Chondrocyte (in vitro differentiated cells): ENCODE measurements at regions not wholly inside any gene's neighbourhood (a gene's known extent, or its start where the extent isn't known, plus 50 kb on each side); places are given as distances from the start of the nearest gene placed in this dataset.
"Not testable (repeated sequence)": the region's sequence is repeated elsewhere in the genome, so short reads cannot be mapped to it uniquely, and the experiment has no call there.

Source experiments
- DNase-seq: peaks from one replicate; pipeline ENCODE4 v3.0.0; 2021; ENCODE audit warnings: mixed read lengths, low spot score
- H3K27ac Mint-ChIP-seq: one replicate; pipeline ENCODE4 v1.8.0; 2021; ENCODE audit warnings: mild to moderate bottlenecking, moderate library complexity, mixed read lengths; ENCODE audit not compliant: unreplicated experiment
- H3K27me3 Mint-ChIP-seq: 2 replicates; pipeline ENCODE4 v1.8.0; 2021; ENCODE audit warnings: low read depth, mixed read lengths
- H3K36me3 Mint-ChIP-seq: 2 replicates; pipeline ENCODE4 v1.8.0; 2021; ENCODE audit warnings: low read depth, mixed read lengths
- H3K4me1 Mint-ChIP-seq: 2 replicates; pipeline ENCODE4 v1.8.0; 2021; ENCODE audit warnings: low read depth, mild to moderate bottlenecking, mixed read lengths
- H3K4me3 Mint-ChIP-seq: one replicate; pipeline ENCODE4 v1.8.0; 2021; ENCODE audit warnings: mild to moderate bottlenecking, moderate library complexity, mixed read lengths; ENCODE audit not compliant: unreplicated experiment
- H3K9me3 Mint-ChIP-seq: 2 replicates; pipeline ENCODE4 v1.8.0; 2021; ENCODE audit warnings: low read depth, mixed read lengths
- TF ChIP-seq, protein P1 (sequence below): fragments of 200-600 bp; sonication (generic); IDR thresholded peaks from 2 replicates; pipeline ENCODE4 v1.5.0; 2021; ENCODE audit warnings: antibody characterized with exemption, mild to moderate bottlenecking, moderate library complexity

- Mint-ChIP-seq H3K36me3 (peaks cover 2% of the 10 kb centered on the region), H3K9me3 (peaks cover 4% of the 10 kb centered on the region), H3K4me1 (peaks cover 29% of the 10 kb centered on the region), H3K27ac (no peak overlapping the region), H3K27me3 (no peaks in the 10 kb centered on the region), H3K4me3 (no peak overlapping the region)
- no peak for DNase-seq
- TF ChIP-seq, protein P1, sequence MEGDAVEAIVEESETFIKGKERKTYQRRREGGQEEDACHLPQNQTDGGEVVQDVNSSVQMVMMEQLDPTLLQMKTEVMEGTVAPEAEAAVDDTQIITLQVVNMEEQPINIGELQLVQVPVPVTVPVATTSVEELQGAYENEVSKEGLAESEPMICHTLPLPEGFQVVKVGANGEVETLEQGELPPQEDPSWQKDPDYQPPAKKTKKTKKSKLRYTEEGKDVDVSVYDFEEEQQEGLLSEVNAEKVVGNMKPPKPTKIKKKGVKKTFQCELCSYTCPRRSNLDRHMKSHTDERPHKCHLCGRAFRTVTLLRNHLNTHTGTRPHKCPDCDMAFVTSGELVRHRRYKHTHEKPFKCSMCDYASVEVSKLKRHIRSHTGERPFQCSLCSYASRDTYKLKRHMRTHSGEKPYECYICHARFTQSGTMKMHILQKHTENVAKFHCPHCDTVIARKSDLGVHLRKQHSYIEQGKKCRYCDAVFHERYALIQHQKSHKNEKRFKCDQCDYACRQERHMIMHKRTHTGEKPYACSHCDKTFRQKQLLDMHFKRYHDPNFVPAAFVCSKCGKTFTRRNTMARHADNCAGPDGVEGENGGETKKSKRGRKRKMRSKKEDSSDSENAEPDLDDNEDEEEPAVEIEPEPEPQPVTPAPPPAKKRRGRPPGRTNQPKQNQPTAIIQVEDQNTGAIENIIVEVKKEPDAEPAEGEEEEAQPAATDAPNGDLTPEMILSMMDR: no peak
Measured at GRCh38 chr14:38948171-38948570, 154.9 kb downstream of the SEC23A start.

DNA sequence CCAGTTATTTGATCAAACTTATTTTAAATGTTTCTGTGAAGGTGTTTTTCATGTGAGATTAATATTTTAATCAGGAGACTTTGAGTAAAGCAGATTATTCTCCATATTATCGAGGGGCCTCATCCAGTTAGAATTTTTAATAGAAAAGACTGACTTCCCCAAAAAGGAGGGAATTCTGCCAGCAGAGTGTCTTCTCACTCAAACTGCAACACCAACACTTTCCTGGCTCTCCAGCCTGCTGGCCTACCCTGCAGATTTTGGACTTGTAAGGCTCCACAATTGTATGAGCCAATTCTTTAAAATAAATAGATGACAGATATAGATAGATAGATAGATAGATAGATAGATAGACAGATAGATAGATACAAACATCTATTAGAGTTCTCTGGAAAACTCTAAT lies 155.7 kb downstream of the SEC23A start:
- H3K4me1 Mint-ChIP-seq: peaks cover 24% of the 10 kb centered on the region
- H3K36me3 Mint-ChIP-seq: peaks cover 2% of the 10 kb centered on the region
- TF ChIP-seq, protein P1: no peak
- H3K4me3 Mint-ChIP-seq: no peak overlapping the region
- peaks cover 4% of the 10 kb centered on the region for H3K9me3 Mint-ChIP-seq
- no peak overlapping the region for H3K27ac Mint-ChIP-seq
- DNase-seq: no peak
- H3K27me3 Mint-ChIP-seq: no peaks in the 10 kb centered on the region

- DNase-seq: no peak
- Mint-ChIP-seq H3K36me3 (peaks cover 2% of the 10 kb centered on the region), H3K4me1 (peaks cover 7% of the 10 kb centered on the region), H3K27ac (no peak overlapping the region), H3K9me3 (no peaks in the 10 kb centered on the region), H3K4me3 (no peak overlapping the region), H3K27me3 (no peaks in the 10 kb centered on the region)
- TF ChIP-seq, protein P1: no peak
Measured at GRCh38 chr14:38944691-38945090, 158.3 kb downstream of the SEC23A start.

DNA sequence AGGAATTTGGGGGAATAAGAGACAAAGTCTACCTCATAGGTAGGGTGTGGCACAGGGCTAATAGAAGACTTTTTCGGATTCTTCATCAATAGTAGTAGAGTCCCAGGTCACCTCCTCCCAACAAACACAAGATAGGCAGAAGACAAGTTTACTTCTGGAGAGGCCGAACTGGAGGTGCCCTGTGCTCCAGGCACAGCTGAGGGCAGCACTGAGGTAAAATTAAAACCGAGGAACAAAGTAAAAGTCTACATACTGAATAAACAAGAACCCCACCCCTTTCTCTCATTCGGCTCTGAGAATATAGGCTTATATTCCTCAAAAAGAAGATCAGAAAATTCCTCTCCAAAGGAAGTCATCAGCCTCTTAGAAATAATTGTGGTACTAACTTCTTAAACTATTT lies 161.5 kb downstream of the SEC23A start:
- Mint-ChIP-seq H3K9me3 (peaks cover 15% of the 10 kb centered on the region), H3K36me3 (peaks cover 2% of the 10 kb centered on the region), H3K4me1 (peaks cover 3% of the 10 kb centered on the region), H3K27me3 (peaks cover 5% of the 10 kb centered on the region), H3K4me3 (no peak overlapping the region), H3K27ac (no peak overlapping the region)
- TF ChIP-seq, protein P1: peak; percentile 24
- no peak for DNase-seq

GRCh38 chr14:38932653-38933000 lies 170.4 kb downstream of the SEC23A start:
- H3K4me1 Mint-ChIP-seq: peaks cover 12% of the 10 kb centered on the region
- not testable (repeated sequence) for H3K4me3 Mint-ChIP-seq, H3K36me3 Mint-ChIP-seq, DNase-seq, H3K27ac Mint-ChIP-seq
- peaks cover 16% of the 10 kb centered on the region for H3K9me3 Mint-ChIP-seq
- H3K27me3 Mint-ChIP-seq: peaks cover 29% of the 10 kb centered on the region

GRCh38 chr14:38931969-38932652 lies 170.9 kb downstream of the SEC23A start:
- peaks cover 7% of the 10 kb centered on the region for H3K36me3 Mint-ChIP-seq

More at GRCh38 chr14:38931969-38932652, 170.9 kb downstream of the SEC23A start:
- DNase-seq: no peak
- TF ChIP-seq, protein P1: no peak
- no peak overlapping the region for H3K4me3 Mint-ChIP-seq
- peaks cover 27% of the 10 kb centered on the region for H3K27me3 Mint-ChIP-seq
- H3K9me3 Mint-ChIP-seq: peaks cover 11% of the 10 kb centered on the region
- H3K27ac Mint-ChIP-seq: no peak overlapping the region
- peaks cover 12% of the 10 kb centered on the region for H3K4me1 Mint-ChIP-seq
